BE2C (cell line): ENCODE measurements at regions not wholly inside any gene's neighbourhood (a gene's known extent, or its start where the extent isn't known, plus 50 kb on each side); places are given as distances from the start of the nearest gene placed in this dataset.

Experiments used
- DNase-seq: peaks from one replicate; pipeline ENCODE4 v3.0.0-alpha.2; 2020
- H3K27me3 ChIP-seq: fragments of 250-450 bp; sonication (Bioruptor Pico); 2 replicates; pipeline ENCODE4 v1.5.1; 2020; ENCODE audit warnings: mild to moderate bottlenecking
- H3K36me3 ChIP-seq: fragments of 250-450 bp; sonication (Bioruptor Pico); 2 replicates; pipeline ENCODE4 v1.5.1; 2020; ENCODE audit warnings: mild to moderate bottlenecking
- H3K4me1 ChIP-seq: fragments of 250-450 bp; sonication (Bioruptor Pico); 2 replicates; pipeline ENCODE4 v1.5.1; 2020
- H3K4me3 ChIP-seq: 2 replicates; pipeline ENCODE4 v1.5.1; 2011; ENCODE audit warnings: low read depth, low read length
- H3K9me3 ChIP-seq: fragments of 250-450 bp; sonication (Bioruptor Pico); 2 replicates; pipeline ENCODE4 v1.5.1; 2020
- TF ChIP-seq, protein P1 (sequence below): IDR thresholded peaks from 2 replicates; pipeline ENCODE4 v1.5.1; 2012; ENCODE audit warnings: mild to moderate bottlenecking, low read depth, low read length

DNA sequence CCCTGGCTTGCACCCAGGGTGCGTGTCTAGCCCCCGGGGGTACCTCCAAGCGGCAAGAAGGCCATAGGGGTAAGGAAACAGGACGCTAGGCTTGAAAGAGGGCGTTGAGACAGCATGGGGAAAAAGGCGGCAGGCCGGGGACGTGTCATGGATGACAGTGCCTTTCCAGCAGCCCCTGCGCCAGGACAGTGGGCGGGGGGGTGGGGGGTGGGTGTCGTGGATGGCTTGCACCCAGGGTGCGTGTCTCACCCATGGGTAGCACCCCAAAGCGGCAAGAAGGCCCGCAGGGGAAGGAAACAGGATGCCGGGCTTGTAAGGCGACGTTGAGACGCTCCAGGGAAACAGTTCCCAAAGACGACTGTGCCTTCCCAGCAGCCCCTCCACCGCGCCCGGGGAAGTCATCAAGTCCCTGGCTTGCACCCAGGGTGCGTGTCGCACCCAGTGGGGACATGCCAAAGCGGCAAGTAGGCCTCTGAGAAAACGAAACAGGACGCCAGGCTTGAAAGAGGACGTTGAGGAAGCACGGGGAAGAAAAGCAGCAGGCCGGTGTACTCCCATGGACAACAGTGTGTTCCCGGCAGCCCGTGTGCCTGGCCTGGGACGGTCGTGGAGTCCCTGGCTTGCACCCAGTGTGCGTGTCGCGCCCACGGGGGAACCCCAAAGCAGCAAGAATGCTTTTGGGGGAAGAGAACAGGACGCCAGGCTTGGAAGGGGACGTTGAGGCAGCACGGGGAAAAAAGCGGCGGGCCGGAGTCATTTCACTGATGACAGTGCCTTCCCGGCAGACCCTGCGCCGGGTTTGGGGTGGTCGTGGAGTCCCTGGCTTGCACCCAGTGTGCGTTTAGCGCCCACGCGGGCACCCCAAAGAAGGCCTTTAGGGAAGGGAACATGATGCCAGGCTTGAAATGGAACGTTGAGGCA is 163.5 kb upstream of the ALG10B start:
- Histone ChIP-seq H3K27me3 (peaks cover 62% of the 10 kb centered on the region), H3K9me3 (no peaks in the 10 kb centered on the region), H3K4me1 (no peaks in the 10 kb centered on the region), H3K36me3 (no peaks in the 10 kb centered on the region), H3K4me3 (no peak overlapping the region)
- no peak for DNase-seq
- TF ChIP-seq, protein P1, sequence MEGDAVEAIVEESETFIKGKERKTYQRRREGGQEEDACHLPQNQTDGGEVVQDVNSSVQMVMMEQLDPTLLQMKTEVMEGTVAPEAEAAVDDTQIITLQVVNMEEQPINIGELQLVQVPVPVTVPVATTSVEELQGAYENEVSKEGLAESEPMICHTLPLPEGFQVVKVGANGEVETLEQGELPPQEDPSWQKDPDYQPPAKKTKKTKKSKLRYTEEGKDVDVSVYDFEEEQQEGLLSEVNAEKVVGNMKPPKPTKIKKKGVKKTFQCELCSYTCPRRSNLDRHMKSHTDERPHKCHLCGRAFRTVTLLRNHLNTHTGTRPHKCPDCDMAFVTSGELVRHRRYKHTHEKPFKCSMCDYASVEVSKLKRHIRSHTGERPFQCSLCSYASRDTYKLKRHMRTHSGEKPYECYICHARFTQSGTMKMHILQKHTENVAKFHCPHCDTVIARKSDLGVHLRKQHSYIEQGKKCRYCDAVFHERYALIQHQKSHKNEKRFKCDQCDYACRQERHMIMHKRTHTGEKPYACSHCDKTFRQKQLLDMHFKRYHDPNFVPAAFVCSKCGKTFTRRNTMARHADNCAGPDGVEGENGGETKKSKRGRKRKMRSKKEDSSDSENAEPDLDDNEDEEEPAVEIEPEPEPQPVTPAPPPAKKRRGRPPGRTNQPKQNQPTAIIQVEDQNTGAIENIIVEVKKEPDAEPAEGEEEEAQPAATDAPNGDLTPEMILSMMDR: no peak

DNA sequence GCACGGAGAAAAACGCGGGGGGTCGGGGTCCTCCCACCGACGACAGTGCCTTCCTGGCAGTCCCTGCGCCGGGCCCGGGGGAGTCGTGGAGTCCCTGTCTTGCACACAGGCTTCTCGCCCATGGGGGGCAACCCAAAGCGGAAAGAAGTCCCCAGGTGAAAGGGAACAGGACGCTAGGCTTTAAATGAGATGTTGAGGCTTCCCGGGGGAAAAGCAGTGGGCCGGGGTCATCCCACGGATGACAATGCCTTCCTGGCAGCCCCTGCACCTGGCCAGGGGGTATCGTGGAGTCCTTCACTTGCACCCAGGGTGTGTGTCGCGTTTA is 162.9 kb upstream of the ALG10B start:
- H3K36me3 ChIP-seq: no peaks in the 10 kb centered on the region
- no peaks in the 10 kb centered on the region for H3K9me3 ChIP-seq
- DNase-seq: no peak
- peaks cover 69% of the 10 kb centered on the region for H3K27me3 ChIP-seq
- no peaks in the 10 kb centered on the region for H3K4me1 ChIP-seq
- H3K4me3 ChIP-seq: no peak overlapping the region
- TF ChIP-seq, protein P1: no peak

DNA sequence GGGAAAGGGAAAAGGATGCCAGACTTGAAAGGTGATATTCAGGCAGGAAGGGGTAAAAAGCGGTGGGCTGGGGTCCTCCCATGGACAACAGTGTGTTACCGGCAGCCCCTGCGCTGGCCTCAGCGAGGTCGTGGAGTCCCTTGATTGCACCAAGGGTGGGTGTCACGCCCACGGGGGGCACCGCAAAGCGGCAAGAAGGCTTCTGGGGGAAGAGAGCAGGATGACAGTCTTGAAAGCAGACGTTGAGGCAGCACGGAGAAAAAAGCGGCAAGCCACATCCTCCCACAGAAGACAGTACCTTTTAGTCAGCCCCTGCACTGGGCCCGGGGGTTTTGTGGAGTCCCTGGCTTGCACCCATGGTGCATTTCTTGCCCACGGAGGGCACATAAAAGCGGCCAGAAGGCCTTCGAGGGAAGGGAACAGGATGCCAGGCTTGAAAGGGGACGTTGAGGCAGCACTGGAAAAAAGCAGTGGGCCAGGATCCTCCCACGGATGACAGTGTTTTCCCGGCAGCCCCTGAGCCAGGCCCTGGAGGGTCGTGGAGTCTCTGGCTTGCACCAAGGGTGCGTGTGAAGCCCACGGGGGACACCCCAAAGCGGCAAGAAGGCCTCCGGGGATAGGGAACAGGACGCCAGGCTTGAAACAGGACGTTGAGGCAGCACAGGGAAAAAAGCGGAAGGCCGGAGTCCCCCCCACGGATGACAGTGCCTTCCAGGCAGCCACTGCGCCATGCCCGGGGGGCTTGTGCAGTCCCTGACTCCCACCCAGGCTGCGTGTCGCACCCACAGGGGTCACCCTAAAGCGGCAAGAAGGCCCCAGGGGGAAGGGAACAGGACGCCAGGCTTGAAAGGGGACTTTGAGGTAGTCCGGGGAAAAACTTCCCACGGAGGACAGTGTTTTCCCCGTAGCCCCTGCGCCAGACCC is 162.2 kb upstream of the ALG10B start:
- no peak for DNase-seq
- no peaks in the 10 kb centered on the region for H3K36me3 ChIP-seq
- TF ChIP-seq, protein P1: no peak
- peaks cover 75% of the 10 kb centered on the region for H3K27me3 ChIP-seq
- H3K4me1 ChIP-seq: no peaks in the 10 kb centered on the region
- no peak overlapping the region for H3K4me3 ChIP-seq
- H3K9me3 ChIP-seq: no peaks in the 10 kb centered on the region

DNA sequence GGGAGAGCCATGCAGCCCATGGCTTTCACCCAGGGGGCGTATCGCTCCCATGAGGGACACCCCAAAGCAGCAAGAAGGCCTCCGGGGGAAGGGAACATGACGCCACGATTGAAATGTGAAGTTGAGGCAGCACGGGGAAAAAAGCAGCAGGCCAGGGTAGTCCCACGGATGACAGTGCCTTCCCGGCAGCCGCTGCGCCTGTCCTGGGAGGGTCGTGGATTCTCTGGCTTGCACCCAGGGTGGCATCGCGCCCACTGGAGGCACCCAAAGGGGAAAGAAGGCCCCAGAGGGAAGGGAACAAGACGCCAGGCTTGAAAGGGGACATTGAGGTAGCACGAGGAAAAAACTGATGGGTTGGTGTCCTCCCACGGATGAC is 161.6 kb upstream of the ALG10B start:
- no peak for DNase-seq
- no peaks in the 10 kb centered on the region for H3K4me1 ChIP-seq
- H3K27me3 ChIP-seq: peaks cover 82% of the 10 kb centered on the region
- H3K36me3 ChIP-seq: no peaks in the 10 kb centered on the region
- TF ChIP-seq, protein P1: no peak
- no peaks in the 10 kb centered on the region for H3K9me3 ChIP-seq
- no peak overlapping the region for H3K4me3 ChIP-seq

DNA sequence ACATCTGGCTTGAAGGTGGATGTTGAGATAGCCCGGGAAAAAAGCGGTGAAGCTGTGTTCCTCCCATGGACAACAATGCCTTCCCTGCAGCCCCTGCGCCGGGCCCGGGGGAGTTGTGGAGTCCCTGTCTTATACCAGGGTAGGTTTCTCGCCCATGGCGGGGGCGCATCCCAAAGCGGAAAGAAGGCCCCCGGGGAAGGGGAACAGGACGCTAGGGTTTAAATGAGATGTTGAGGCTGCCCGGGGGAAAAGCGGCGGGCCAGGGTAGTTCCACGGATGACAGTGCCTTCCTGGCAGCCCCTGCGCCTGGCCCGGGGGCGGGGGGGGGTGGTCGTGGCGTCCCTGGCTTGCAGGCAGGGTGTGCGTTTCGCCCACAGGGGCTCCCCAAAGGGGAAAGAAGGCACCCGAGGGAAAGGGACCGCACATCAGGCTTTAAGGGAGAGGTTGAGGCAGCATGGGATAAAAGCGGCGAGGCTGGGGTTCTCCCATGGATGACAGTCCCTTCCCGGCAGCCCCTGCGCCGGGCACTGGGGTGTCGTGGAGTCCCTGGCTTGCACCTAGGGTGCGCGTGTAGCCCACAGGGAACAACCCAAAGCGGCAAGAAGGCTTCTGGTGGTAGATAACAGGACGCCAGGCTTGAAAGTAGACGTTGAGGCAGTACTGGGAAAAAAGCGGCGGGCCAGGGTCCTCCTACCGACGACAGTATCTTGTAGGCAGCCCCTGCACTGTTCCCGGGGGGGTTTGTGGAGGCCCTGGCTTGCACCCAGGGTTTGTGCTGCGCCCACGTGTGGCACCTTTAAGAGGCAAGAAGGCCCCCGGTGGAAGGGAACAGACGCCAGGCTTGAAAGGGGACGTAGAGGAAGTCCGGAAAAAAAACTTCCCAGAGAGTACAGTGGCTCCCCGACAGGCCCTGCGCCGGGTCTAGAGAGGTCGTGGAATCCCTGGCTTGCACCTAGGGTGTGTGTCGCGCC is 160.8 kb upstream of the ALG10B start:
- Histone ChIP-seq H3K27me3 (peaks cover 83% of the 10 kb centered on the region), H3K4me3 (peak overlapping the region; percentile 23), H3K4me1 (no peaks in the 10 kb centered on the region), H3K9me3 (no peaks in the 10 kb centered on the region), H3K36me3 (no peaks in the 10 kb centered on the region)
- TF ChIP-seq, protein P1: no peak
- DNase-seq: no peak
